Upper lobe of right lung (tissue), 1 donor: ENCODE measurements at regions not wholly inside any gene's neighbourhood (a gene's known extent, or its start where the extent isn't known, plus 50 kb on each side); places are given as distances from the start of the nearest gene placed in this dataset.

Experiments
- ATAC-seq: fragments of 200-7000 bp; cut with Tn5 transposase; one replicate; pipeline ENCODE4 v1.9.1; 2020; ENCODE audit warnings: mild to moderate bottlenecking, moderate library complexity
- DNase-seq: peaks from one replicate; pipeline ENCODE4 v3.0.0-alpha.2; 2020
- H3K27ac ChIP-seq: fragments of 200-600 bp; one replicate; pipeline ENCODE4 v1.8.0; 2022
- H3K27me3 ChIP-seq: fragments of 200-600 bp; one replicate; pipeline ENCODE4 v1.8.0; 2022; ENCODE audit warnings: mild to moderate bottlenecking
- H3K36me3 ChIP-seq: fragments of 200-600 bp; one replicate; pipeline ENCODE4 v1.8.0; 2022
- H3K4me1 ChIP-seq: fragments of 200-600 bp; one replicate; pipeline ENCODE4 v1.8.0; 2022
- H3K4me3 ChIP-seq: fragments of 200-600 bp; one replicate; pipeline ENCODE4 v1.8.0; 2022; ENCODE audit warnings: mild to moderate bottlenecking
- H3K9me3 ChIP-seq: fragments of 200-600 bp; one replicate; pipeline ENCODE4 v1.8.0; 2022
- intact Hi-C: fragments of 100-400 bp; cut with DNase I; formaldehyde crosslinking; loops from one replicate; pipeline ENCODE4 v1.11.0; 2022
- TF ChIP-seq, protein P1 (sequence below): fragments of 200-600 bp; IDR thresholded peaks from one replicate; pipeline ENCODE4 v1.8.0; 2022; ENCODE audit warnings: antibody characterized with exemption
- donor health status: DM: no; HTN: yes; CAD: no; lungs with severe emphysema.

DNA sequence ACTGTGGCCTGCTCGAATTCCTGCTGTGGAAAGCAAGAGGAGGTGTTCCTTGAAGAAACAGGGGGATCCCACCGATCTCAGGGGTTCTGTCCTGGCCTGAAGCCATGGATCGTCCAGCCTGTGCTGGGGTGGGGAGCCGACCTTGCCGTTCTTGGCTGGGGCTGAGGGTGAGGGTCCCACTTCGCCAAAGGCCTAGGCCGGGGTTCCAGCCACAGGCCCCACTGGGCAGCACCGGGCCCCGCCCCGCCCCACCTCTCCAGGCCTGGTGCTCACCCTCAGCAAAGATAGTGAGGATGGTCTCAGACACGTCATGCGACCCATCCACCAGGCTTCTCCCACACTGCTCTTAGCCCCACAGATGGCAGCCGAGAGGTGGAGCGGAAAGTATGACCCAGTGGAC is 51.4 kb upstream of the ZNF716 start:
- no peaks in the 10 kb centered on the region for H3K36me3 ChIP-seq
- H3K4me1 ChIP-seq, result no peaks in the 10 kb centered on the region
- TF ChIP-seq, protein P1, sequence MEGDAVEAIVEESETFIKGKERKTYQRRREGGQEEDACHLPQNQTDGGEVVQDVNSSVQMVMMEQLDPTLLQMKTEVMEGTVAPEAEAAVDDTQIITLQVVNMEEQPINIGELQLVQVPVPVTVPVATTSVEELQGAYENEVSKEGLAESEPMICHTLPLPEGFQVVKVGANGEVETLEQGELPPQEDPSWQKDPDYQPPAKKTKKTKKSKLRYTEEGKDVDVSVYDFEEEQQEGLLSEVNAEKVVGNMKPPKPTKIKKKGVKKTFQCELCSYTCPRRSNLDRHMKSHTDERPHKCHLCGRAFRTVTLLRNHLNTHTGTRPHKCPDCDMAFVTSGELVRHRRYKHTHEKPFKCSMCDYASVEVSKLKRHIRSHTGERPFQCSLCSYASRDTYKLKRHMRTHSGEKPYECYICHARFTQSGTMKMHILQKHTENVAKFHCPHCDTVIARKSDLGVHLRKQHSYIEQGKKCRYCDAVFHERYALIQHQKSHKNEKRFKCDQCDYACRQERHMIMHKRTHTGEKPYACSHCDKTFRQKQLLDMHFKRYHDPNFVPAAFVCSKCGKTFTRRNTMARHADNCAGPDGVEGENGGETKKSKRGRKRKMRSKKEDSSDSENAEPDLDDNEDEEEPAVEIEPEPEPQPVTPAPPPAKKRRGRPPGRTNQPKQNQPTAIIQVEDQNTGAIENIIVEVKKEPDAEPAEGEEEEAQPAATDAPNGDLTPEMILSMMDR, result no peak
- no peak overlapping the region for H3K4me3 ChIP-seq
- ATAC-seq, result peak; percentile 24
- peaks cover 3% of the 10 kb centered on the region for H3K9me3 ChIP-seq
- intact Hi-C loops, result no loop called here
- no peaks in the 10 kb centered on the region for H3K27me3 ChIP-seq
- no peak overlapping the region for H3K27ac ChIP-seq
- DNase-seq, result no peak

DNA sequence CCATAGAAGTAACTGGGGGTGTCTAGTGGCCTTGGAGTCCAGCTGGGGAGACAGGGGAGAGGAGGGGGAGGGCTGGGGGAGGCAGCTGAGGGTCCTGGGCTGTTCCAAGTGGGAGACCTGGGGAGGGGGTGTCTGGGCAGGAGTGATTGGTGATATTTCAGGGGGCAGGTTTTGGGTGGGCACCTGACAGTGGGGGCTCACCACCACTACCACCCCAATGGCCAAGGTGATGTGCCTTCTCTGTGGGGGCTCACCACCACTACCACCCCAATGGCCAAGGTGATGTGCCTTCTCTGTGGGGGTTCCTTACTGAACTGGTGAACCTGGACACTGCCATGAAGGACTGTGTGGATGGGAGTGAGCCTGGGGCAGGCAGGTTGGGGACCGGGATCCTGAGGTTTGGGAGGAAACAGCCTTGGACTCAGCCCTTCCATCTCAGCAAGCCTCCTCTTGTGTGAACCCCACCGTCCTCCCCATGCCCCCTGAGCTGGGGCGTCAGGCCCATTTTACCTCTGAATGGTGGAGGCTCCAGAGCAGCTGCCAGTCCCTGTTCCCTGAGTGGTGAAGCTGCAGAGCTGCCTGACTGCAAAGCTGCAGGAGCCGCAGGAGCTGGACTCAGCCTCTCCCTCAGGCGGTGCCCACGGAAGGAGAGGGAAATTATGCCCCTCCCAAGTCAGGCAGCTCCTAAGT is 50.6 kb upstream of the ZNF716 start:
- Histone ChIP-seq H3K36me3 (no peaks in the 10 kb centered on the region), H3K27ac (no peak overlapping the region), H3K27me3 (no peaks in the 10 kb centered on the region), H3K9me3 (peaks cover 3% of the 10 kb centered on the region), H3K4me1 (no peaks in the 10 kb centered on the region), H3K4me3 (no peak overlapping the region)
- TF ChIP-seq, protein P1, result no peak
- DNase-seq (no peak), ATAC-seq (no peak)
- intact Hi-C loops, result no loop called here

DNA sequence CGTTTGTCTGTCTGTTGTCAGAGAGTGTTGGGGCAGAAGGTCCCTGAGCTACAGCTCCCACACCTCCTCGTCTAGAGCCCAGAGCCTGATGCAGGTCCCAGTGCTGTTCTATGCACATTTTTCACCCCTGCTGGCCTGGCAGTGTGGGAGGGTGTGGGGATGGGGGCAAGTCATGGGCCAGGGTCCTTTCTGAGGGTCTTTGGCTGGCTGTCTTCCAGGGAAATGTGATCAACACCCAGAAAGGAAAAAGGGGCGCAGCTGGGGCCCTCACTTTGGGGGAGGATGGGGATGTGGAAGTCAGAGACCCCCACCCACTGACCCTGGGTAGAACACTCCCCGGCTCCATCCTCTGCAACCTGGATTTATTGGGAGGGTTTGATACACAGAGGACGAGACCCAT is 50.0 kb upstream of the ZNF716 start:
- ATAC-seq, result no peak
- no peaks in the 10 kb centered on the region for H3K36me3 ChIP-seq
- no peak overlapping the region for H3K4me3 ChIP-seq
- no peaks in the 10 kb centered on the region for H3K27me3 ChIP-seq
- H3K27ac ChIP-seq, result no peak overlapping the region
- intact Hi-C loops, result no loop called here
- DNase-seq, result no peak
- TF ChIP-seq, protein P1, result no peak
- no peaks in the 10 kb centered on the region for H3K4me1 ChIP-seq
- H3K9me3 ChIP-seq, result peaks cover 3% of the 10 kb centered on the region
